ENCODE measurements at regions not wholly inside any gene's neighbourhood (a gene's known extent, or its start where the extent isn't known, plus 50 kb on each side); places are given as distances from the start of the nearest gene placed in this dataset.
"Not testable (repeated sequence)": the region's sequence is repeated elsewhere in the genome, so short reads cannot be mapped to it uniquely, and the experiment has no call there.

DNA sequence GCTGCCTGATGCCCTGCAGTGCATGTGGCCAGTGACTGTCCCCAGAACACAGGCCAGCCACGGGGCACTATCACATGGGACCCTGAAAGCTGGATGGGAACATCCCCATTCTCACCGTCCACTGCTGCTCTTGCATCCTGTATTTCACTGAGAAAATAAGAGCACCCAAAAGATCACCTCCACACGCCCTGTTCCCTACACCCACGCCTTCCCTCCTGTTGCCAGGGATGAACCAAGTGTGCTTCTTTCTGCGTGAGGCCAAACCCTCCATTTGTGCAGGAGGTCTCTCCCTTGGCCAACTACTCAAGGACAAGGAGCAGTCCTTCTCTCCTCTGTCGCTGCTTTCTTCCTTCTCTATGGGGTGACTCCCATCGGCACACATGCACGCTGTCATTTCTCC, 118.3 kb downstream of the LRRC37A3 start:
- not testable (repeated sequence) for DNase-seq

DNA sequence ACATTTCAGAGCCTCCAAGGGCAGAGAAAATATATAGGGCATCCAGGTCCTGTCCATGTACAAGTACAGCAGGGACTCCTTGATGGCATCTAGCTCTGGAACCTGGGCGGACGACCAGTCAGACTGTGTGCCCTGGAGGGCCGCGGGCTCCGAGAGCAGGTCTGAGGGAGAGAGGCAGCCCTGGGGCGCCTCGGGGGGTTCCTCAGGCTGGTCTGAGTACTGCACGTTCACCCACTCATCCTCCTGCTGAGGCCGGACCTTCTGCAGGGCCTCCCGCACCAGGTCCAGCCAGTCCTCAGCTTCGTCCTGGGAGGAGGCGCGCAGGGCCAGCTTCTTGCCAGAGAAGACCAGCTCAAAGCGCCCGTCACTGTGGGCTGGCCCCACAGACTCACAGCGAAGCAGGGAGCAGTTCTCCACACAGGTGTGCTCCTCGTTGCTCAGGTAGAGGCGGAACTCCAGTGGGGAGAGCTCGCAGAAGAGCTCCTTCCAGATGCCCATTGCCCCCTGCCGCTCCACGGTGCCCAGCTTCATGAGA, 118.8 kb downstream of the LRRC37A3 start:
- DNase-seq, result not testable (repeated sequence)

DNA sequence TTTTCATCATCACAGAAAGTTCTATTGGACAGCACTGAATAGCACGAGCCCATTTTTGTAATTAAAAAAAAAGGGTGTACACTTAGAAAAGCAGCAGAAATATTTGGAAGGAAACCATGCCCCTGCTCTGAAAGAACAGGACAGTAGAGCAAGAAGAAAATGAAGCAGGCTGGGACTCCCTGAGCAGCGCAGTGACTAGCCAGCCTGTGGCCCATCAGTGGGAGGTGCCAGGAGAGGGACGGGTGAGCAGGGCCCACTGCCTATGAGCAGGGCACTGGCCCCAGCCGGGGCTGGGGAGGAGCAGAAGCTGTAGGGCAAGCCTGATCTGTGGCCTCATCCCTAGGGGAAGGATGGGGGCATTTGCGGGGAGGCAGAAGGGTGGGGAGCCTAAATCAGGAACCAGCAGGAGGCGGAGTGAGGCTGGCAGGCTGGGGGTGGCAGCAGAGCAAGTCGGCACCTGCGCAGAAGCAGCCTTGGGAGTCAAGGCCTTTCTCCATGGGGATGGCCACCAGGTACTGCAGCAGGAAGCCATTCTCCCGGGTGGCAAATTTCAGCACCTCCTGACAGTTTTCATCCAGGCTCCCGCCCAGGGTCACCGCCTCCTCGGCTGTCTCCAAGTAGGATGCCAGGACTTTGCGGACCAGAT, 119.6 kb downstream of the LRRC37A3 start:
- DNase-seq, result not testable (repeated sequence)

DNA sequence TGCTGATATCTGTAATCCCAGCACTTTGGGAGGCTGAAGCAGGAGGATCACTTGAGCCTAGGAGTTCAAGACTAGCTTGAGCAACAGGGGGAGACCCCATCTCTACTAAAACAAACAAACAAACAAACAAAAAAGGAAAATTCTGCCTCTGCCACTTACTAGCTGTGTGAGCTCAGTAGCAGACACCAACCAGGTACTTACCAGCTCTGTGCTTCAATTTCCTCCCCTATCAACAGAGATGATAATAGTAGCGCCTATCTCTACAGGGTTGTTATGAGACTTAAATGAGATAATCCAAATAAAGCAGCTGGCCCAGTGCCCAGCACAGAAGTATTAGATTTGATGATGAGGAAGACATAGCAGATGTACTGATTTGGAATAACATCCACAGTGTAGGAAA, 120.3 kb downstream of the LRRC37A3 start:
- DNase-seq, result not testable (repeated sequence)

DNA sequence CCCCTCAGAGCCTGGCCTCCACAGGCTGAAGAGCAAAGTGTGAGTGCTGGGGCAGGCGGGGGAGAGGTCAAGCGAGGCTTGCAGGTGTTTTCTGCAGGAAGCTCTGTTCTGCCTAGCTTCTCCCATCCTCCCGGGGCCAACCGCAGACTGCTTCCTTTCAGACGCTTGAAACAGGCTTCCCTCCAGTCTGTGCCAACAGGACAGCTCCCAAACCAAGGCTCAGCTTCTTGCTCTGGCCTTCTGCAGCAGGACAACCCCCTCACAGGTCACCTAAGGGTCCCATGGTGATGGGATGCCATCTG, 120.8 kb downstream of the LRRC37A3 start:
- not testable (repeated sequence) for DNase-seq

DNA sequence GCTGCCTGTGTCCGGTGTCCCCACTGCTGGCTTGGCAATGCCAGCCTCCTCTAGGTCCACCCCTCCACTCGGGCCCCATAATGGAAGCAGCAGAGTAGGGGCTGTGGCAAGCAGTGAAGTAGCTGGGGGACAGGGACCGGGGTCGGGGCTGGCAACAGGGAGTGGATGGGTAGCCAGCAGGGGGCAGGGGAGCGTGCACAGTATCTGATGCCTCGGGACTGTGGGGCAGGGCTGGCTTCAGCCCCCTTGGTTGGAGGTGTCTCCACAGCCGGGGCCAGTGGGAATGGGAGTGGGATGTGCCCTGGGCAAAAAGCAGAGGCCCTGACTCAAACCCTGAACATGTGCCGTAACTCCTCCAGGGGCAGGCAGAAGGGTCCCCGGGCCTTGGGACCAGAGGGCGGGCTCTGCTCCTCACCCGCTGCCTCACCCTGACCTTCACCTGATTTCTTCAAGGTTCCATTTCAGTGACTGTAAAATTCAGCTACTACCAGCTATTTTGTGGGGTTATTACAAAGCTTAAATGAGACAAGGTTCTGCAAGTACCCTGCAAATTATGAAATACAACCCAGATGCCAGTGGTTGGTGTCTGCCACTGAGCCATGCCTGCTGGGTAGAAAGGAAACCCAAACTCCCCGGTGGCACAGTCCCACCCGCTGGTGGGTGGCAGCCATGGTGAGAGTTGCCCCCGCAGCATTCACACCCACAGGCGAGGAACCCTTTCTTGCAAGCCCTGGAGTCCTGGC, 121.4 kb downstream of the LRRC37A3 start:
- DNase-seq, result not testable (repeated sequence)

DNA sequence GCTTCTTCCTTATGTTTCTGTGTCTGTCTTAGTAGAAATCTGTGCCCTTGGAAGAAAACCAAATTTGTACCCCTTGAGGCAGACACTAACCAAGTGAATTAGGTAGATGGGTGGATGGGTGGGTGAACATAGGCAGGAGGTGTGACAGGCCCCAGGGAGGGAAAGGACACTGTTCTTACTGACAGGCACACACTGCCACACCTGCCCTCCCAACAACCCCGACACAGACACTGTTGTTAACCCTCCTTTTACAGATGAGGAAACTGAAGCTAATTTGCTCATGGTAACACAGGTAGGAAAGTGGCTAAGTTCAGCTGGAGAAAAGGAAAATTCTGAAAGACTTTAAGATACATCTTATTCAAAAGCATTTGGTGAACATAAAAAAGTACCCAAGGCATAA, 123.9 kb downstream of the LRRC37A3 start:
- not testable (repeated sequence) for DNase-seq

DNA sequence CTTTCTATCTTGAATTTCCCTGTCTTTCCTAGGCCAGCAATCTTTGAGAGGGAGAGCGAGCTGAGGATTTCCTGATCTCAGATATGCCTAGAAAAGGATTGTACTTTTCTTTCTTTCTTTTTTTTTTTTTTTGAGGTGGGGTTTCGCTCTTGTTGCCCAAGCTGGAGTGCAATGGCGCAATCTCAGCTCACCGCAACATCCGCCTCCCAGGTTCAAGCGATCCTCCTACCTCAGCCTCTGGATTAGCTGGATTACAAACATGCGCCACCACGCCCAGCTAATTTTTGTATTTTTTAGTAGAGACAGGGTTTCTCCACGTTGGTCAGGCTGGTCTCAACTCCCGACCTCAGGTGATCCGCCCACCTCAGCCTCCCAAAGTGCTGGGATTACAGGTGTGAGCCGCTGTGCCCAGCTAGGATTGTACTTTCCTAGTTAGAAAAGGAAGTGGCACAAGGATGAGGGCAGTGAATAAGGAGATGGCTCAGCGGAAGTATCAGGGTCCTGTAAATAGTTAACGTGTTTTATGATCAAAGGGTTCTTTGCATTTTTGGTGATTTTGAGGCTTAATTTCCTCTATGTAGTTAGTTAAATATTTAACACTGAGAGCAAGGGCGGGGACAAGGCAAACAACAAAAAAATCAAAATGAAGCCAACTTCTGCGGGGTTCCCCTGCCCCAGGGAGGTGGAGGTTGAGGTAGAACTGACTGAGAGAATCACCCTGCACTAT, 124.6 kb downstream of the LRRC37A3 start:
- not testable (repeated sequence) for DNase-seq

DNA sequence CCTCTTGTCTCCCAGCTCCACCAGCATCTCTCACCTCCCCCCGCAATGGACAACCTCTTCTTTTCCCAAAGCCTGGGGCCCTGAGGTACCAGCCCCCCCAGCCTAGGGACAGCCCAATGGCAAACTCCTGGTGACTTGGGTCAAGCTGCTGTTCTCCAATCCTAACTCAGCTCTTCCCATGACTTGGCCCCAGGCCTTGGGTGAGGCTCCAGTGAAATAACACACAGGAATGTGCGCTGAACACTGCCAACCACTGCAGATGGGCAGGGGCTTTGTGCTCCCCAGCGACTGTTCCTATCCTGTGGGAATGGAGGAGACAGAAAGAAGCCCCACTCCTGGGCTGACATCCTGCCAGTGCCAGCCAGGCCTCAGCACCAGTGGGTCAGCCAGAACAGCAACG, 125.2 kb downstream of the LRRC37A3 start:
- DNase-seq, result not testable (repeated sequence)

DNA sequence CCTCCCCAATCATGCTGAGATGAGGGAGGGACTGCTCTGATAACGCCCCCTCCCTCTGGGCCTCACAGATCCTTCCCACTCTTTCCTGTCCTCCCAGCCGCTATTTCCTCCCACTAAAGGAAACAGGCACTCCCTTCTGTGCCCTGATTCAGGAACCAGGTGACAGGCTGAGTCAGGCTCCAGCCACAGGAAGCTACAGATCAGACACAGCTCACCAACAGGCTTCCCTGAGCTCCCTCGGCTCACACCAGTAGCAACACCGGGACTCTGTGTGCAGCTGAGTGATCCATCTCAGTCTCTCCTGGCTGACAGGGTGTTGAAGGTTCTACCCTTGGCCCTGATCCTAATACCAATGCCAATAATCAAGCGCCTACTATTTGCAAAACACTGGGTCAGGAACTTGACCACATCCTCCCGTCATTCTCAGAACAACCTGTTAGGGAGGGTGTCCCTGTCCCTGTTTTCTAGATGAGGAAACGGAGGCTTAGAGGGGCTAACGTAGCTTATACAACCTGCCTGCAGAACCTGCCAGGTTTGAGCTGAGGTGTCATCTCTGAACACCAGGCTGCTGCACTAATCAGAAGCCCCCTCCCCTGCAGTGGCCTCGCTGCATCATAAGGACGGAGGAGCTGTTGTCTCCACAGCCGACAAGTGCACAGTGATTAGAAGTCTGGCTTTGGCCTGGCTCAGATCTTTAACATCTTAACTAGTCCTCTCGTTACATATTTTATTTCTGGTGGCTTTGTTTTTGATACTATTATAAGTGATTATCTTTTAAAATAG, 126.3 kb downstream of the LRRC37A3 start:
- DNase-seq, result not testable (repeated sequence)

DNA sequence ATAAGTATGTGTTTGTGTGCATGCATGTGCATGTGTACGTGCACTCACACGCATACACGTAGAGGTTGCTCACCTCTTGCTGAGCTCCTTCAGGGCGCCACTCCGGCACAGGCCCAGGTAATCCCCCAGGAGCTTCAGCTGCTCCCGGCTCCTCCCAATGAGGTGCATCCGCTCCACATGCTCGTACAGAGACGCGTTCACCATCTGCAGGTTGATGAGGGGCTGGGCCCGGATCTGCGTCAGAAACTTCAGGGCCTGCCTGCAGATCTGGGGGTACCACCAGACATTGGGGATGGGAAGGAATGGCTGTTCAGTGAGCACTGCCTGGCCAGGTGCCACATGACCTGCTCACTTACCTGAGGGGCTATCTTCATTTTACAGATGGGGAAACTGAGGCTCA, 127.0 kb downstream of the LRRC37A3 start:
- DNase-seq, result not testable (repeated sequence)

DNA sequence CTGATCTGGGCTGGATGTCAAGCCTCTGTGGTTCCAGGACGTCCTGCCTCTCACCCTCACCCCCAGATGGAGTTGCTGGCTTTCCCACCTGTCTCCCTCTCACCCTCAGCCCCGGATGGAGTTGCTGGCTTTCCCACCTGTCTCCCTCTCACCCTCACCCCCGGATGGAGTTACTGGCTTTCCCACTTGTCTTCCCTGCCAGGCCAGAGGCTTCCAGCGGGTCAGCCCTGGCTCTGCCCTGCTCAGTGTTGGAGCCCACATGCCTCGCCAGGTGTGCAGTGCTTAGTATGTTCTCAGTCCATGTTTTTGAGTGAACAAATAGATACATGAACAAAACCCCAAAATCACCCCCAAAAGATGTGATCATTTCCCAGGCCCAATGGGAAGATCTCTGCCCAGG, 127.6 kb downstream of the LRRC37A3 start:
- not testable (repeated sequence) for DNase-seq

DNA sequence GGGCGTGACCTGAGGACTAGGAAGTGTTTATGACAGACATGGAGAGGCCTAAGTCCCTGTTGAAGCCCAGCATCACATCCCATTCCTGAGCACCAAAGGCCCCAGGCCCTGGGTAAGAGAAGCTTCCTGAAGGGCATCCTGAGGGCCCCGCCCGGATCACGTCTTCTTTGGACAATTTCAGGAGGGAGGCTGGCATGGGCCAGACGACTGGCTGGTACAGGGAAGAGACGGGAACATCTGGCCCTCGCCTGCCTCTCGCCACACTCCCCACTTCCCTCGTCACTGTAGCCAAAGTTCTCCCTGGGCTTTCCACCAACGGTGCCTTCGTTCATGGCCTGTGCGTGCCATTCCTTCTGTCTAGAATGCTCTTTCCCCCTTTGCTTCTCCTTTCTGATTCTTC, 128.1 kb downstream of the LRRC37A3 start:
- DNase-seq, result not testable (repeated sequence)

DNA sequence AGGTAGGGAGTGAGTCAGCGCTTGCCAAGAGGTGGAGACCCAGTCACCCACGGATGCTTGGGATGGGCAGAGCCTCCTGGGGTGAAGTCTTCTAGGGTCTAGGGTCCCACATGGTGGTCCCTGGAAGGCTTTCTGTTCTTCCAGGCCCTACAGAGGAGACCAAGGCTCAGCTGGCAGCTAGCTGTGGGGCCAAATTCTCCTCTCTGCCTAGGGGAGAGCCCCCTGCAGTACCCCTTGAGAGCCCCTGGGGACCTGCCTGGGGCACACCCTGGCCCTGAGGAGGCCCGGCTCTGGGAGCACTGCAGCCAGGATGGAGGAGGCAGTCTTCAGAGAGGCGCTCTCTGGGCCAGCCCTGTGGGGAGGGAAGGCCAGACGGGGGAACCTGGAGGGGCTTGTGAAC, 128.6 kb upstream of the SMURF2 start:
- not testable (repeated sequence) for DNase-seq

DNA sequence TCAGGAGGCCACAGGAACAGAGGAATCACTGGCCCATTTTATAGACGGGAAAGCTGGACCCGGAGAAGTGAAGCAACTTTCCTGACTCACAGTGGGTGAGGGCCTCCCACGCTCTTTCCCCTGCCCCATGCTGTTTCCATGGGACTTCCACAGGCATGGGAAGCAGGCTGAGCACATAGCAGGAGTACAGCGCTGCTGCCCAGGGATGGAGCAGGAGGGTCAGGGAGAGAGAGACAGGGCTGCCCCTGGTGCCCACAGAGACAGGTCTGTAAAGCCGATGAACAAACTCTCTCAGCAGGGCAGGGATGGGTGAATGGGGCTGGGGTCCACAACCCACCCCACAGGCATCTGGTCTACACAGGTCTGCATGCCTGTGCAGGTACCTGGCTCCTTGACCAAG, 128.1 kb upstream of the SMURF2 start:
- not testable (repeated sequence) for DNase-seq

DNA sequence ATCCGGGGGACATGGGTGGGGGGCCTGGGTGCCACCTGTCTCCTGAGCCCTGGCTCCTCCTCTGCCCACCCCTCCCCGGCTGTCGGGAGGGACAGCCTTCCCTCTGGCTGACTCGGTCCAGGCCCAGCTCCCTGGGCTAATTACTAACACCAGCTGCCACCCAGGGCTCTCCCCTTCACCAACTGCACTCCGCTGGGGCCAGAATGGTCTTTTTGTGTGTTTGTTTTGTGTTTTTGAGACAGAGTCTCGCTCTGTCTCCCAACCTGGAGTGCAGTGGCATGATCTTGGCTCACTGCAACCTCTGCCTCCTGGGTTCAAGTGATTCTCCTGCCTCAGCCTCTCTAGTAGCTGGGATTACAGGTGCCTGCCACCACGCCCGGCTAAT, 126.9 kb upstream of the SMURF2 start:
- not testable (repeated sequence) for DNase-seq

DNA sequence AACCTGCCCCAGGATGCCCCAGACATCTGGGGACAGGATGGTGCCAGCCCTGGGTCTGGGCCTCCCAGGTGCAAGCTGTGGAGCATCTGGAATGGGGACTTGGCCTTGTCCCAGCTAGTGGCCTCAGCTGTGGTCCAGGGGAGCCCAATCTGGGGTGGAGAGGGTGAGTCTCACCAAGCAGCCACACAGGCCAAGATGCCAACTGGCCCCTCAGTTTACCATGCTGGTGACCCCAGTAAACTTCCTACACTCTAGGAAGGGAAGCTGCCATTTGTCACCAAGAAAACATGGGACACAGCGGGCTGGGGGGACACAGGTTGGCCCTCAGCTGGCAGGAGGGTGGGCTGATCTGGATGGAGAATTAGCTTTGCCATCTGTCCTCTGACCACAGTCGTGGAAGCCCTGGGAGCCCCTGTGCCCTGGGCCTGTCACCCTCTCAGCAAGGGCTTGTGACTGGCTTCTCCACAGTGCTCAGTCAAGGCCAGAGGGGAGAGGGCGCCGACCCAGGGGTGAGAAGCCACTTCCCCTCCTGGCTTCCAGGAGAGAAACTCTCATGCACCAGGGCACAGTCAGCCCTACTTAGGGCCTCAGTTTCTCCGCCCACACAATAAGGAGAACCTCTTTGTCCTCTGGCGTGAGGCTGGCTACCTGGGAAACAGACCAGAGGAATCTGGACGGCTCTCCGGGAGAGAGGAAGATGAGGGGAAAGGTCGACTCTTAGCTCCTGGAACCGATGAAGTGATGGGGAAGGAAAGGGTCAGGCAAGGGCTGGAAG, 126.4 kb upstream of the SMURF2 start:
- DNase-seq, result no peak

DNA sequence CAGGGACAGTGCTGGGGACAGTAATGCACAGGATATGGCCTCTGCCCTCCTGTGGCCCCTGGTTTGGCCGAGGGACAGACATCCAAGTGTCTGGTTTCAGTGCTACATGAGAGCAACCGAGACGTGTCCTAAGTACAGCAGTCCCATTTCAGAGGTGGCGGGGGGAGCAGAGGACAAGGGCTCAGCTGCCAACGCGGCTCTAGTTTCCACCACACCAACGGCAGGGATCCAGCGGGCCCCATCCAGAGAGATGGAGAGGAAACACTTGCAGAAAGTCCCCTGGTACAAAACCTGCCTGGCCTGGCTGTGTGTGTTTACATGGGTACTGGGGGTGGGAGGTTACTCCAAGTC, 125.8 kb upstream of the SMURF2 start:
- DNase-seq, result no peak

DNA sequence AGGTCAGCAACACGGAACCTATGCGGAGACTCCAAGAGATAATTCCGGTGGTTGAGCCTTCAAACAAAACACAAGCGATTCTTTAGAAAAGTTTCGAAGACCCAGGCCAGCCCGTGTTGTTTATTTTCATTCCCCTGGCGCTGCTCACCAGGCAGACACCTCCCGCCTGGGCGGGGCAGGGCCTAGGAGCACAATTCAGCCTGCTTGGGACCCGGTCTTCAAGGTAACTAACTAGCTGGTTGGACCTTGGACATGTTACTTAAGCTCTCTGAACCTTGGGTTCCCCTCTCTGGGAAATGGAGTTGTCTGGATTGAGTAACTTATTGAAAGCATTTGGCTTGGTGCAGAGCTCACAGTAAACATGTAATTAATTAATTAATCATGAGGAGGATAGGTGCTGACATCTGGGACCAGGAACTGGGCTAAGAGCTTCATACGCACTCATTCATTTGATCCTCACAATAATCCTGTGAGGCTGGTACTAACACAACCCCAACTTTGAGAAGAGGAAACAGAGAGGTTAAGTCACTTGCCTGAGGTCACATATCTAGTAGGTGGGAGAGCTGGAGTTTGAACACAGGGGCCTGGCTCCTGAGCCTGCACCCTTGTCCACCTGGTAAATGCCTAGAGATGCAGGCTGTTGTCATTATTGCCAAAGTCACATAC, 125.3 kb upstream of the SMURF2 start:
- no peak for DNase-seq

DNA sequence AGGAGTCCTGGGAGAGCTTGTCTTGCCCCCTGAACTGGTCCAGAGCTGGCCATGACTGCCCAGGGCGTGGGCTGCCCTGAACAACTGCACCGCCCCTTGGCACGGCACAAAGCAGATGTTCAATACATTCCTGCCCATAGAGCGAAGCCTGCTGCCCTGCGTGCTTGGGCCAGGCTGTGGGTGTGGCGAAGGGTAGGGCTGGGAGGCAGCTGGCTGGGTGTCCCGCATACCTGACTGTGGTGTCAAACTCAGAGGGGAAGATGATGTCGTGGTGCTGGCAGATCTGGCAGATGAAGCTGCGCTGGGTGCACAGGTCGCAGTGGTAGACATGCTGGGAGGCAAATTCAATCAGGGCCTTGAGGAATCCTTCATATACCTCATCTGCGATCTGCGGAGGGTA, 124.2 kb upstream of the SMURF2 start:
- DNase-seq, result no peak

DNA sequence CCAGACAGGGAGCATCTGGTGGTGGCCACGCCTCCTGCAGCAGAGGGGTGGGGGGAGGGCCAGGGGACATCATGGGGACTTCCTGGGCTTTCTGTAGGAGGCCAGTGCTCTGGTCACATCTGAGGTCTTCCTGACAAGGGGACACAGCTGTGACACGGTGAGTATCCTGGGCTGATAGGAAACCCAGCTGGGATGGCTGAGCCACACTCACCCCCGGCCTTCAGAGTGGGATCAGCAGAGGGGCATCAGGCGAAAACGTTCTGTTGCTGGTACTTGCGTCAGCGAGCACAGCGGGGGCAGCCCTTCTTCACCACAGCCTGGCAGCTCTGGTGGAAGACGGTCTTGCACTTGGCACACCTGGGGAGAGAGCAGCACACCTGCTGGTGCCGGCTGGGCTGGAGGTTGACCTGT, 122.9 kb upstream of the SMURF2 start:
- DNase-seq, result peak; percentile 27

Measured in retina (tissue), 1 donor.